ENCODE measurements at regions not wholly inside any gene's neighbourhood (a gene's known extent, or its start where the extent isn't known, plus 50 kb on each side); places are given as distances from the start of the nearest gene placed in this dataset.

GRCh38 chr4:13108096-13108495 is 376.0 kb downstream of the RAB28 start (continued):
- TF ChIP-seq RAD21 (IDR thresholded peaks at IDR 0.05 in 1 of 2, conservative IDR thresholded peaks at IDR 0.05 in 1 of 2; ENCODE audit: low read depth in 2 of 2, low read length in 2 of 2), result peak; percentile 25 to 29; a peak in 2 of 4 replicates
- no peak for TF ChIP-seq RBBP5 (IDR thresholded peaks at IDR 0.05; ENCODE audit: borderline replicate concordance, low read depth, low read length)
- TF ChIP-seq ASH2L (IDR thresholded peaks at IDR 0.05; ENCODE audit: low read length), result no peak
- TF ChIP-seq MAX (IDR thresholded peaks at IDR 0.05), result no peak
